PC-9 (cell line): ENCODE measurements at regions not wholly inside any gene's neighbourhood (a gene's known extent, or its start where the extent isn't known, plus 50 kb on each side); places are given as distances from the start of the nearest gene placed in this dataset.

Experiments
- BruUV-seq: library from RNA; stranded (reverse); fragments of 400-500 nt; replicated peaks from 2 replicates; lab custom pipeline; 2021; lab: Mats Ljungman, UMichigan
- CTCF ChIA-PET: fragments of 300-600 bp; sonication (Branson Sonifier 250); formaldehyde crosslinking; loops from one replicate; lab custom pipeline; 2022; ENCODE audit warnings: antibody characterized with exemption; lab: Charles Lee
- POLR2A ChIA-PET: fragments of 300-600 bp; sonication (Branson Sonifier 250); formaldehyde crosslinking; loops from one replicate; lab custom pipeline; 2022; ENCODE audit warnings: antibody characterized with exemption; ENCODE audit not compliant: unreplicated experiment; lab: Charles Lee
- DNase-seq, 2 experiments: peaks; one replicate each; pipeline versions ENCODE4 v3.0.0 to v3.0.0-alpha.2; 2015 to 2022; ENCODE audit warnings: mixed read lengths in 1 of 2
- H2AFZ ChIP-seq: fragments of 200-600 bp; sonication (generic); 2 replicates; pipeline ENCODE4 v1.8.1; 2017; ENCODE audit warnings: antibody characterized with exemption
- H3F3A ChIP-seq: fragments of 200-600 bp; sonication (generic); 2 replicates; pipeline ENCODE4 v1.8.1; 2017; ENCODE audit warnings: antibody characterized with exemption, mild to moderate bottlenecking, low read depth; ENCODE audit not compliant: insufficient read depth
- H3K27ac ChIP-seq: fragments of 200-600 bp; sonication (generic); 2 replicates; pipeline ENCODE4 v1.6.1; 2016; ENCODE audit warnings: mixed run types
- H3K27me3 ChIP-seq: fragments of 200-600 bp; sonication (generic); 2 replicates; pipeline ENCODE4 v1.6.1; 2016; ENCODE audit warnings: low read depth, mixed run types; ENCODE audit not compliant: insufficient read depth
- H3K36me3 ChIP-seq: fragments of 200-600 bp; sonication (generic); 2 replicates; pipeline ENCODE4 v1.6.1; 2016; ENCODE audit warnings: low read depth, mixed run types
- H3K4me1 ChIP-seq: fragments of 200-600 bp; sonication (generic); replicated peaks from 2 replicates; pipeline ENCODE4 v1.6.1; 2016; ENCODE audit warnings: mixed run types; ENCODE audit not compliant: insufficient read depth
- H3K4me2 ChIP-seq: fragments of 200-600 bp; sonication (generic); 2 replicates; pipeline ENCODE4 v1.6.1; 2017; ENCODE audit warnings: mixed run types
- H3K4me3 ChIP-seq: fragments of 200-600 bp; sonication (generic); 2 replicates; pipeline ENCODE4 v1.6.1; 2016; ENCODE audit warnings: mixed run types
- H3K79me2 ChIP-seq: fragments of 200-600 bp; sonication (generic); 2 replicates; pipeline ENCODE4 v1.6.1; 2017; ENCODE audit warnings: low read depth, mixed run types
- H3K9me2 ChIP-seq: fragments of 200-600 bp; sonication (generic); 2 replicates; pipeline ENCODE4 v1.8.1; 2017; ENCODE audit warnings: mild to moderate bottlenecking; ENCODE audit not compliant: insufficient read depth
- H3K9me3 ChIP-seq: fragments of 200-600 bp; sonication (generic); 2 replicates; pipeline ENCODE4 v1.8.1; 2016; ENCODE audit warnings: low read depth; ENCODE audit not compliant: insufficient read depth
- H4K20me1 ChIP-seq: fragments of 200-600 bp; sonication (generic); 2 replicates; pipeline ENCODE4 v1.8.1; 2017; ENCODE audit not compliant: insufficient read depth
- EZH2 ChIP-seq: fragments of 200-600 bp; sonication (generic); IDR thresholded peaks from 2 replicates; pipeline ENCODE4 v1.8.0; 2017; ENCODE audit warnings: antibody characterized with exemption, low read depth
- intact Hi-C: fragments of 100-400 bp; cut with micrococcal nuclease; formaldehyde crosslinking; loops from one replicate; pipeline ENCODE4 v1.10.0; 2022; ENCODE audit not compliant: unreplicated experiment
- TF ChIP-seq, protein P1 (sequence below): fragments of 200-600 bp; sonication (generic); conservative IDR thresholded peaks from 2 replicates; pipeline ENCODE4 v1.6.1; 2017; ENCODE audit warnings: mixed run types, antibody characterized with exemption, mild to moderate bottlenecking, moderate library complexity

DNA sequence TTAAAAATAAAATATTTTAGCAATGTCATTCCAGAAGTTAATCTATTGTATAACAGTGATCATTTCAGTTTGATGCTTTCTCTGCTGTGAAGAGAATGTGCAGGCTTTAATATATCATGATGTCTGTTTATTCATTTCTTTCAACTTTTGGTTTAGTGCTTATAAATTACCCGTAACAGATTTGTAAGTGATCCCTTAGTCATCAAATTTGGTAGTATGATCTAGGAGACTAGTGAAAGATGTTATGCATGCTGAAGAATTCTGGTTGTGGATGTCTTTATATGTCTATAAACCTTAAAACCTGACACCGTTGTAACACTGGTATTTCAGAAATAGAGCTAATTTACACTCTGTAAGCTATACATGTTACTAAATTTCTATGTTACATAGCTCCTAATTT lies 260.4 kb downstream of the CPS1 start:
- DNase-seq: no peak
- CTCF ChIA-PET: no interaction called here

GRCh38 chr2:210818473-210818872 lies 262.1 kb downstream of the CPS1 start:
- POLR2A ChIA-PET: no interaction called here
- Histone ChIP-seq H3K9me2 (no peaks in the 10 kb centered on the region), H3F3A (no peaks in the 10 kb centered on the region), H3K27me3 (no peaks in the 10 kb centered on the region), H3K27ac (no peak overlapping the region), H2AFZ (no peak overlapping the region), H3K4me3 (no peak overlapping the region), H4K20me1 (no peaks in the 10 kb centered on the region), H3K36me3 (no peaks in the 10 kb centered on the region), H3K4me2 (no peak overlapping the region), H3K4me1 (no peaks in the 10 kb centered on the region), H3K79me2 (no peaks in the 10 kb centered on the region), H3K9me3 (no peaks in the 10 kb centered on the region)
- TF ChIP-seq, protein P1, sequence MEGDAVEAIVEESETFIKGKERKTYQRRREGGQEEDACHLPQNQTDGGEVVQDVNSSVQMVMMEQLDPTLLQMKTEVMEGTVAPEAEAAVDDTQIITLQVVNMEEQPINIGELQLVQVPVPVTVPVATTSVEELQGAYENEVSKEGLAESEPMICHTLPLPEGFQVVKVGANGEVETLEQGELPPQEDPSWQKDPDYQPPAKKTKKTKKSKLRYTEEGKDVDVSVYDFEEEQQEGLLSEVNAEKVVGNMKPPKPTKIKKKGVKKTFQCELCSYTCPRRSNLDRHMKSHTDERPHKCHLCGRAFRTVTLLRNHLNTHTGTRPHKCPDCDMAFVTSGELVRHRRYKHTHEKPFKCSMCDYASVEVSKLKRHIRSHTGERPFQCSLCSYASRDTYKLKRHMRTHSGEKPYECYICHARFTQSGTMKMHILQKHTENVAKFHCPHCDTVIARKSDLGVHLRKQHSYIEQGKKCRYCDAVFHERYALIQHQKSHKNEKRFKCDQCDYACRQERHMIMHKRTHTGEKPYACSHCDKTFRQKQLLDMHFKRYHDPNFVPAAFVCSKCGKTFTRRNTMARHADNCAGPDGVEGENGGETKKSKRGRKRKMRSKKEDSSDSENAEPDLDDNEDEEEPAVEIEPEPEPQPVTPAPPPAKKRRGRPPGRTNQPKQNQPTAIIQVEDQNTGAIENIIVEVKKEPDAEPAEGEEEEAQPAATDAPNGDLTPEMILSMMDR: no peak
- no peak for TF ChIP-seq EZH2
- DNase-seq: no peak
- intact Hi-C loops: no loop called here
- CTCF ChIA-PET: no interaction called here
- no TSS peak for BruUV-seq

More for the DNA sequence above, 260.4 kb downstream of the CPS1 start:
- Histone ChIP-seq H3F3A (no peaks in the 10 kb centered on the region), H3K36me3 (no peaks in the 10 kb centered on the region), H3K79me2 (no peaks in the 10 kb centered on the region), H3K27ac (no peak overlapping the region), H4K20me1 (no peaks in the 10 kb centered on the region), H3K9me2 (no peaks in the 10 kb centered on the region), H3K4me1 (no peaks in the 10 kb centered on the region), H2AFZ (no peak overlapping the region), H3K4me3 (no peak overlapping the region), H3K27me3 (no peaks in the 10 kb centered on the region), H3K9me3 (no peaks in the 10 kb centered on the region), H3K4me2 (no peak overlapping the region)
- POLR2A ChIA-PET: no interaction called here
- intact Hi-C loops: no loop called here
- TF ChIP-seq, protein P1: no peak
- TF ChIP-seq EZH2: no peak
- BruUV-seq: no TSS peak

DNA sequence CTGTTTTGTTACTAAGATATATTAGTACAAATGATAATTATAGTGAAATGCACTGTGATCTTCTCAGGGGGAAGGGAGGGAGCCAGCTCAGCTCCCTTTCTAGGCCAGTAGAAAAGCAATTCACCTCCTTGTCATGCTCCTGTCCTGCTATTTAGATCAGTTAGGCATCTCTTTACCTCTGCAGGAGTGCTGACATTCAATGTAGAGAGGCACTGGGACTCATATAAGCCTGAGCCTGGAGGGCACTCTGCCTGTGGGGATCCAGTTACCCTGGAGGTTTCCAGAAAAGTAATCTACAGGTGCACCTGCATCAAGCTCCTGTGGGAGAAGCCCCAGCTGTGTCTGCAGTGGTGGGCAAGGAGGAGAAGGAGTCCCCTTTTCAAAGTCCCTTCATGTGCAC lies 277.0 kb downstream of the CPS1 start:
- Histone ChIP-seq H3K79me2 (no peaks in the 10 kb centered on the region), H3K9me2 (no peaks in the 10 kb centered on the region), H2AFZ (no peak overlapping the region), H3K27me3 (no peaks in the 10 kb centered on the region), H3K4me2 (no peak overlapping the region), H3F3A (no peaks in the 10 kb centered on the region), H3K36me3 (no peaks in the 10 kb centered on the region), H4K20me1 (no peaks in the 10 kb centered on the region), H3K9me3 (no peaks in the 10 kb centered on the region), H3K27ac (no peak overlapping the region), H3K4me1 (no peaks in the 10 kb centered on the region), H3K4me3 (no peak overlapping the region)
- POLR2A ChIA-PET: no interaction called here
- DNase-seq: no peak
- BruUV-seq: no TSS peak
- CTCF ChIA-PET: no interaction called here
- TF ChIP-seq, protein P1: no peak
- TF ChIP-seq EZH2: no peak
- intact Hi-C loops: no loop called here
